MM.1S (cell line): ENCODE measurements at regions not wholly inside any gene's neighbourhood (a gene's known extent, or its start where the extent isn't known, plus 50 kb on each side); places are given as distances from the start of the nearest gene placed in this dataset.

Experiments used
- EZH2 ChIP-seq: fragments of 300-600 bp; sonication (generic); optimal IDR thresholded peaks from 2 replicates; pipeline ENCODE3; 2017; ENCODE audit warnings: low read depth, mild to moderate bottlenecking, antibody characterized with exemption, low read length, mixed read lengths
- EZH2phosphoT487 ChIP-seq: fragments of 300-600 bp; sonication (generic); IDR thresholded peaks from 2 replicates; pipeline ENCODE4 v1.6.1; 2018; ENCODE audit warnings: antibody characterized with exemption, low read length
- TF ChIP-seq, protein P1 (sequence below): fragments of 300-600 bp; sonication (generic); IDR thresholded peaks from 2 replicates; pipeline ENCODE4 v1.5.1; 2016; ENCODE audit warnings: antibody characterized with exemption, low read length, mixed read lengths

DNA sequence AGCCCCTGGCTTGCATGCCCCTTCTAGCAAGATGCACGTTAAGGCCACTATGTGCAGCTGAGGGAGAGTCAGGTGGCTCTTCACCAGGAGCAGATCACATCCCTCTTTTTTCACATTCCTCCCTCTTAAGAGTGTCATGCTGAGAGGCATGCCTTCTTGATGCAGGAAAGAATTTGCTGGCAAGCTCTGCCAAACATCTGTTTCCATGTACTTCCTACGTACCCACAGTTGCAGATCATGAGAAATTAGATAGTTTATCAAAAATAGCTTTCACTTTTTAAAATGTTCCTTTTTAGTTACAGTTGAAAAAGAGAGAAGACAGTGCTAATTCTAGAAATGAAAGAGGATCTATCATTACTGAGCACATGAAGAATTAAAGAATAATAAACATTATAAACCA is 79.7 kb upstream of the ZNF722 start:
- TF ChIP-seq, protein P1, sequence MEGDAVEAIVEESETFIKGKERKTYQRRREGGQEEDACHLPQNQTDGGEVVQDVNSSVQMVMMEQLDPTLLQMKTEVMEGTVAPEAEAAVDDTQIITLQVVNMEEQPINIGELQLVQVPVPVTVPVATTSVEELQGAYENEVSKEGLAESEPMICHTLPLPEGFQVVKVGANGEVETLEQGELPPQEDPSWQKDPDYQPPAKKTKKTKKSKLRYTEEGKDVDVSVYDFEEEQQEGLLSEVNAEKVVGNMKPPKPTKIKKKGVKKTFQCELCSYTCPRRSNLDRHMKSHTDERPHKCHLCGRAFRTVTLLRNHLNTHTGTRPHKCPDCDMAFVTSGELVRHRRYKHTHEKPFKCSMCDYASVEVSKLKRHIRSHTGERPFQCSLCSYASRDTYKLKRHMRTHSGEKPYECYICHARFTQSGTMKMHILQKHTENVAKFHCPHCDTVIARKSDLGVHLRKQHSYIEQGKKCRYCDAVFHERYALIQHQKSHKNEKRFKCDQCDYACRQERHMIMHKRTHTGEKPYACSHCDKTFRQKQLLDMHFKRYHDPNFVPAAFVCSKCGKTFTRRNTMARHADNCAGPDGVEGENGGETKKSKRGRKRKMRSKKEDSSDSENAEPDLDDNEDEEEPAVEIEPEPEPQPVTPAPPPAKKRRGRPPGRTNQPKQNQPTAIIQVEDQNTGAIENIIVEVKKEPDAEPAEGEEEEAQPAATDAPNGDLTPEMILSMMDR, result no peak
- no peak for TF ChIP-seq EZH2
- TF ChIP-seq EZH2phosphoT487, result no peak
